ACHN (cell line): ENCODE measurements at regions not wholly inside any gene's neighbourhood (a gene's known extent, or its start where the extent isn't known, plus 50 kb on each side); places are given as distances from the start of the nearest gene placed in this dataset.

Source experiments
- DNase-seq: peaks from one replicate; pipeline ENCODE4 v3.0.0-alpha.2; 2015
- in situ Hi-C: cut with HindIII; loops from 2 replicates; pipeline ENCODE4 v1.10.0; 2017; ENCODE audit warnings: low sequenced_read_pairs, low pct_ligation_motif_present, low pct_unique_long_range_greater_than_20kb

- DNase-seq = no peak
- in situ Hi-C loops = no loop called here
Measured at GRCh38 chr4:145427991-145428390, 53.7 kb upstream of the SMAD1 start.

GRCh38 chr4:145427221-145427620, 54.4 kb upstream of the SMAD1 start:
- in situ Hi-C loops = no loop called here
- DNase-seq = no peak

- DNase-seq = no peak
- in situ Hi-C loops = no loop called here
Measured at GRCh38 chr4:145423017-145423708, 58.5 kb upstream of the SMAD1 start.

DNA sequence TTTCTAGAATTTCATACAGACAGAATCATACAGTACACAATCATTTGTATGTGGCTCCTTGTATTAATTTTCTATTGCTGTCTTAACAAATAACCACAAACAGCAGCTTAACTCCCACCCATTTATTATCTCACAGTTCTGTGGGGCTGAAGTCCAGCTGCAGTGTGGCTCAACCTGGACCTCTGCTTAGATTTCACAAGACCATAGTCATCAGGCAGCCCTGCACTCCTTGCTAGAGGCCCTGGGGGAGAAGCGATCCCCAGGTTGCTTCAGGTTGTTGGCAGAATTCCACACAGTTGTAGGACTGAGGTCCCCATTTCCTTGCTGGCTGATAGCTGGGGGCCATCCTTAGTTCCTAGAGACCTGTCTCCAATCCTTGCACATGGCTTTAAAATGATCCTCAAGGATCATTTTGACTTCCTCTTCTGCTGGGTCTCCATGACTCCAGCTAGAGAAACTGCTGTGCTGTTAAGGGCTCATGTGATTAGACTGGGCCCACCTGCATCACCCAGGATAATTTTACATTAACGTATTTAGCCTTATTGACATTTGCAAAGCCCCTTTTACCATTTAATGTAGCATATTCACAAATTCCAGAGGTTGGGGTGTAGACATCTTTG, 60.9 kb upstream of the SMAD1 start:
- no peak for DNase-seq
- in situ Hi-C loops = no loop called here

- in situ Hi-C loops = no loop called here
- DNase-seq = no peak
Measured at GRCh38 chr4:145418739-145419138, 62.9 kb upstream of the SMAD1 start.

GRCh38 chr4:145417348-145418130, 64.1 kb upstream of the SMAD1 start:
- in situ Hi-C loops = no loop called here

GRCh38 chr4:145414841-145415240, 66.8 kb upstream of the SMAD1 start:
- in situ Hi-C loops = no loop called here
- no peak for DNase-seq

More at GRCh38 chr4:145417348-145418130, 64.1 kb upstream of the SMAD1 start:
- DNase-seq = no peak

DNA sequence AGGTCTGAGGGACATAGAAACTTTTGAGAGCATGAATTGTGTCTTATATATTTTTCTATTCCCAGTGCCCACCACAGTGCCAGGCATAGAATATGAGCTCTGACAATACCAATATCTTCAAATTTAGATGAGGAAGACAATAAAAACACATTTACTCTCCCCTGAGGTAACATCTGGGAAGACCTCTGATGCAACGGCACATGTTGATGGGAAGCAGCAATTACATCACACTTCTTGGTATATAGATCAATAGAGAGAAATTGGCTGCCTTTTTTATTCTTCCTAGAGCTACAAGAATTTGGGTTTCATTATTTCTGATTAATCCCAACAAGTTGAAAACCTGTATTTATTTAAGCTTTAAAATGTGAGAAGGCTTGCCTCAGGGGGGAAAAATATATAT, 67.4 kb upstream of the SMAD1 start:
- DNase-seq = no peak
- in situ Hi-C loops = no loop called here

DNA sequence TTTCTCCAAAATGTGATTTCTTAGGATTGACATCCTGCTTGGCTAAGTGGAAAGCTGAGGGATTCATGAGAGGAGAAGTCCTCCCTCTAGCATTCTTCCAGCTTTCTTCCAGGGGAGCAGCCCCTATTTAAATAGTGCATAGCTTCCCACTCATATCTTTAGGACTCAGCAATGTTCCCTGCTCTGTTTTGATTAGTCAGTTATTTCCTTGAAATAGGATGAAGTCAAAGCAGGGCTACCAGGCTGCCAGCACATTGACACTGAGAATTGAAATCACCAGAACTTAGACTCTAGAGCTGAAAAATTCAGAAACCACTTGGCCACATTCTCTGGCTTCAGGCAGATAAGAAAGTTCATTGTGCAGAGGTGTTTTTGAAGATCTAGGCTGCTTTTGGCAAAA, 74.7 kb upstream of the SMAD1 start:
- no peak for DNase-seq
- in situ Hi-C loops = no loop called here

GRCh38 chr4:145404761-145405160, 76.9 kb upstream of the SMAD1 start:
- in situ Hi-C loops = no loop called here
- no peak for DNase-seq

GRCh38 chr4:145396581-145396980, 85.1 kb upstream of the SMAD1 start:
- in situ Hi-C loops = no loop called here
- no peak for DNase-seq

- no peak for DNase-seq
- in situ Hi-C loops = no loop called here
Measured at GRCh38 chr4:145390571-145390970, 91.1 kb upstream of the SMAD1 start.

- in situ Hi-C loops = no loop called here
- no peak for DNase-seq
Measured at GRCh38 chr4:145389550-145389949, 92.1 kb upstream of the SMAD1 start.

DNA sequence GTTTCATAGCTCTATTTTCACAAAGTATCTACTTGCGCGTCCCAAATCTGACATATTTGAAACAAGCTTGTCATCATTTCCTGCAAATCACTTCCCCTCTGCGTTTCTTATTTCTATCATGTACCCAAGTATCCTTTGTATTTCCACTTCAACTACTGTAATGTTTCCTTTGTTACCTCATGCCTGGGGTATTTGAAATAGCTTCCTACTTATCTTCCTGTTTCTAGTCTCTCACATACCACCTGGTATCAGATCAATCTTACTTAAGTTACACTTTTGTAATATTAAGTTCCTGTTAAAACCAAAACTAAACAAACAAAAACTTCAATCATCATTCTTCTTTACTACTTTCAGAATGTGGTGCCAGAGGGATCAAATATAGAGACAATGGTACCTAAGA, 93.6 kb upstream of the SMAD1 start:
- DNase-seq = no peak
- in situ Hi-C loops = no loop called here

DNA sequence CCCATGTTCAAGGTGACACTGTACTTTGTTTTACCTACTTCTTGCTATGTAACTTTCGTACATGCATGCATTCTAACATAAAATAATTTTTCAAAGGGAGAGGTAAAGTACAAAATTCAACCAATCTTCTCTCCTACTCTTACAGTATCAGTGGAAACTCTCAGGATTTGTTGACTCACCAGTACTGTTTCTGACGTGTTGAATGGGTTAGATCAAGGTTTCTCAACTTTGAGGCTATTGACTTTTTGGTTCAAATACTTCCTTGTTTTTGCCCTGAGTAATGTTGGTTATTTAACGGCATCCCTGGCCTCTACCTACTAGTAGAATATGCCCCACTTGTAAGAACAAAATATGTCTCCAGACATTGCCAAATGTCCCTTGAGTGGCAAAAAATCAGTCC, 94.6 kb upstream of the SMAD1 start:
- no peak for DNase-seq
- in situ Hi-C loops = no loop called here

GRCh38 chr4:145381163-145381562, 100.5 kb upstream of the SMAD1 start:
- in situ Hi-C loops = no loop called here

DNA sequence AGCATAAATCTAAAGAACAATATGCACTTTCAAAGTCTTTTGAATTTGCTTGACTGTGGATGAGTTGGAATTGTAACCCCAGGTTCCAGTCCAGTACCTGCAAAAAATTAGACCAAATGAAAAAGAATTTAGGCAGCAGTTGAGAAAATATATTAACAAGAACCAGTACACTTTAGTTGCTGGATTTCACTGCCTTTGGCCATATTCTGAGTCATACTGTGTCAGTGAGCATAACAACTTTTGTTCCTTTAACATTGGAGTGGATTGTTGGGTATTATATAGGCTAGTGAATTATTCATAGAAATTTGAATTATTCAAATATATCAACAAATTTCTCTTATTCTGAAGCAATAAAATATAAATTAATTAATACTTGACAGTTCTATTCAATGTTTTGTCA, 101.5 kb upstream of the SMAD1 start:
- in situ Hi-C loops = no loop called here
- no peak for DNase-seq

More at GRCh38 chr4:145381163-145381562, 100.5 kb upstream of the SMAD1 start:
- no peak for DNase-seq

- no peak for DNase-seq
- in situ Hi-C loops = no loop called here
Measured at GRCh38 chr4:145375416-145375815, 106.2 kb upstream of the SMAD1 start.

- in situ Hi-C loops = no loop called here
- DNase-seq = no peak
Measured at GRCh38 chr4:145352438-145353145, 129.1 kb upstream of the SMAD1 start.
